ENCODE measurements at regions not wholly inside any gene's neighbourhood (a gene's known extent, or its start where the extent isn't known, plus 50 kb on each side); places are given as distances from the start of the nearest gene placed in this dataset.
"Not testable (repeated sequence)": the region's sequence is repeated elsewhere in the genome, so short reads cannot be mapped to it uniquely, and the experiment has no call there.

DNA sequence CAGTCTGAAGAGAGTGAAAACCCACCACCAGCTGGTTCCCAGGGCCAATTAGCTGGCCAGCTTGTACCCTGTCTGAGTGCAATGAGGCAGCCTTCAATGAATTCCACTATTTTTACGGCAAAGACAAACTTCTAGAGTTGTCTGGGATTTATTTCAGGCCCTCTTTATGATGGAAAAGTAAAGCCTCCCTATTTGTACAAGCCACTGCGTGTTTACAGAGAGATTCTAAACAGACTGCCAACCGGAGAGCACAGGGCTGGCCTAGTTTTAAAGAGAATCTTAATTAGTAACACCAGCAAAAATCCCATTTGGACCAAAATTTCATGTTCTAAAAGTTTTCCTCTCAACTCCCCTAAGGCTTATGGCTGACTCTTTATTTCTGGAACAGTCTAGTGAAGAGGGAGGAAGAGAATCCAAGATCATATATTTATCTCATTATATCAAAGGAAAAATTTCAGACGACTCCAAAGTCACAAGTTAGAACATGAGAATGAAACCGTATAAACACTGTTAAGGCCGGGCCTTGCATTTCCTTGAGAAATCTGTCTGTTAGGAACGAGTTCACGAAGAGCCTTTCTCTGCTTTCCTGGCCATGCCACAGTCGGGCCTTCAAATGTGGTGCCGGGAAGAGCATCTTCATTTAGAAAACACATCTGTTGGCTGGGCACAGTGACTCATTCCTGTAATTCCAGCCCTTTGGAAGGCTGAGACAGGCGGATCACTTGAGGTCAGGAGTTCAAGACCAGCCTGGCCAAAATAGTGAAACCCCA, 724.6 kb upstream of the NRP1 start:
- no peak for DNase-seq

- not testable (repeated sequence) for DNase-seq
Observed at GRCh38 chr10:34055410-34055985, 721.0 kb upstream of the NRP1 start.

- no peak for DNase-seq
Observed at GRCh38 chr10:34049887-34050286, 715.4 kb upstream of the NRP1 start.

DNA sequence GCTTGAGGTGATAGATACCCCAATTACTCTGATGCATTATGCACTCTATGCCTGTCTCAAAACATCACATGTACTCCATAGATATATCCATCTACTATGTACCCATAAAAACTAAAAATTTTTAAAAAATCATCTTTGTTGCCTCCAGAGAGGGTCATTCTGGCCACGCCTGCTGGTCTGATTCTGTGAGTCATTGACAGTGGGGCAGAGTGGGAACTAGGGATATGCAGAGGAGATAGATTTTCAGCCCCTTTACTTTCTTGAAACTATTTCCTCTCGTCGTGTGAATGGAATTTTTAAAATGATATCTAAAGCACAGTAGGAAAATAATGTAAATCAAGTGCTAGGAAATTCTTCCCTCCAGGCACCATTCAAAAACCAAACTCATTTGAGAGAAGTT, 715.0 kb upstream of the NRP1 start:
- no peak for DNase-seq

DNA sequence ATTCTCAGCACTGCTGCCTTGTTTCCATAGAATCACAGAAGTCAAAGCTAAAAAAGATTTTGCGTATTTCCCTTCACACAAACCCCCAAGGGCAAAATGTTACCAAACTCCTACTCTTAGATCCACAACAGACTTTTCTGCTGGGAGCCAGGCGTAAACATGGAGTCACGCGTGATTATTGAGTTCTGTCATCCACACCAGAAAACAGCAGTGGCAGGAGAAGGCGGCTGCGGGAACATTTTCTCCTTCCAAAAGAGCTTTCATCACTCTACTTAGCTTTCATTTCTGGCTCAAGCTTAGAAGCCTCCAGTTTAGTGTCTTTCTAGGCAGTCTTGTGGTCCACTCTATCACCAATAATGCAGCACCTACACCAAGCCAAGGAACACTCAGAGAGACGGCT, 712.9 kb upstream of the NRP1 start:
- DNase-seq = no peak

DNA sequence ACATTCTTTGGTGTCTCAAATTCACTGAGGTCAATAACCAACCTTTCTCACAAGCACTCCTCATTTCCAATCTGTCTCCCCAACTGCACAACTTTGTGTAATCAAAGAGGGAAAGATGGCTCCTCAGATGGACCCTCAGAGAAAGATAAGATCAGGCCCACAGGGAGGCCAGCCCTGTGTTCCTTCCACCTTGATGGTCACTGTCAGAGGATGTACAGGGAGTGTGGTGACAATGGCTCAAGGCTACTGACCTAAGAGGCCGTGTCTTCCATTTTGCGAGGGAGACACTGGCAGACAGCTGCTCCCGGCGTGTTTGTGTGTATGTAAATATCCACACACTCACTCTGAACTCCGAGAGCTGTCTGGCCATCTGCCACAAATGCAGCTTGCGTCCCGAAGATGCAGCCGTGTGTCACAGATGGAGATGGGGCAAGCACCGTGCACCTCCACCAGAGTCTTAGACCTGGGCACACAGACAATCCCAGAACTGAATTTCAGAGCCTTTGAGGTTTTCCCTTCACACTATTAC, 712.1 kb upstream of the NRP1 start:
- no peak for DNase-seq

DNA sequence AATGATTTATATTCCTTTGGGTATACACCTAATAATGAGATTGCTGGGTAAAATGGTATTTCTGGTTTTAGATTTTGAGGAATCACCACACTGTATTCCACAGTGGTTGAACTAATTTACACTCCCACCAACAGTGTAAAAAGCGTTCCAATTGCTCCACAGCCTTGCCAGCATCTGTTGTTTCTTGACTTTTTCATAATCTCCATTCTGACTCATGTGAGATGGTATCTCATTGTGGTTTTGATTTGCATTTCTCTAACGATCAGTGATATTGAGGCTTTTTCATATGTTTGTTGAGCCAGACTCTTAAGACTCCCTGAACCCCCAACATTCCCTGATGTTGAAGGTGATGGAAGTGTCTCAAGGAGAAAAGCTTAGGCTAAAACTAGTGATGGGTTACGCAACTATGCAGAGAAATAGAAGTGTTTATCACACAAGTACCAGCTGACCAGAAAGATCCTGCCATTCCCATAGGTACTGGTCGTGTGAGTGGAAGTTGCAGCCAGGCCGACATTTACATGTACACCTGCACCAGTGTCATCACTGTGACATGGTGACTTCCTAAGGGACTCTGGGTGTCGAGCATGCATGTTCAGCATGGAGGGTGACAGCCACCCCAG, 711.2 kb upstream of the NRP1 start:
- DNase-seq = no peak

GRCh38 chr10:34041871-34042270, 707.4 kb upstream of the NRP1 start:
- no peak for DNase-seq

DNA sequence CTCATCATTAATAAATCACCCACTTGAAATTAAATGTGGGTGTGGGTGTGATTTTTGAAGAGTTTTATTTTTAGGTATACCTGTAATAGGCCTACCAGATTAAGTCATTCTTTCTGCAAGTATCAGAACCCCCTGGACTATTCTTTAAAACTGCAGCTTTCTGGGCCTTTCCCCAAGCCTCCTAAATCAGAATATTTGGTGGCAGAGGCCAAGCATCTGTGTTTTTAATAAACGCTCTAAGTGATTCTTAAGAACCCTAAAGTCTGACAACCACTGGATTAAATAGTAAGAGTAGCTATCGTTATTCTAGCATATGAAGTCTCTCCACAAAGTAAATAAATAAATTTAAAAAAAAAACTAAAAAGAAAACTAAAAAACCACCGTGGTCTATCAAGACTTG, 703.0 kb upstream of the NRP1 start:
- no peak for DNase-seq

DNA sequence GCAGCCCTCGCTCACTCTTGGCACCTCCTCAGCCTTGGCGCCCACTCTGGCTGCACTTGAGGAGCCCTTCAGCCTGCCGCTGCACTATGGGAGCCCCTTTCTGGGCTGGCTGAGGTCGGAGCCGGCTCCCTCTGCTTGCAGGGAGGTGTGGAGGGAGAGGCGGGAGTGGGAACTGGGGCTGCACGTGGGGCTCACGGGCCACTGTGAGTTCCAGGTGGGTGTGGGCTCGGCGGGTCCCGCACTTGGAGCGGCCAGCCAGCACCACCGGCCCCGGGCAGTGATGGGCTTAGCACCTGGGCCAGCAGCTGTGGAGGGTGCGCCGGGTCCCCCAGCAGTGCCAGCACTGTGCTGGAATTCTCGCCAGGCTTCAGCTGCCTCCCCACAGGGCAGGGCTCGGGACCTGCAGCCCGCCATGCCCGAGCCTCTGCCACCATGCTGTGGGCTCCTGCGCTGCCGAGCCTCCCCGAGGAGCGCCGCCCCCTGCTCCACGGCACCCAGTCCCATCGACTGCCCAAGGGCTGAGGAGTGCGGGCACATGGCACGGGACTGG, 700.8 kb upstream of the NRP1 start:
- not testable (repeated sequence) for DNase-seq

GRCh38 chr10:34033078-34033477, 698.6 kb upstream of the NRP1 start:
- no peak for DNase-seq

DNA sequence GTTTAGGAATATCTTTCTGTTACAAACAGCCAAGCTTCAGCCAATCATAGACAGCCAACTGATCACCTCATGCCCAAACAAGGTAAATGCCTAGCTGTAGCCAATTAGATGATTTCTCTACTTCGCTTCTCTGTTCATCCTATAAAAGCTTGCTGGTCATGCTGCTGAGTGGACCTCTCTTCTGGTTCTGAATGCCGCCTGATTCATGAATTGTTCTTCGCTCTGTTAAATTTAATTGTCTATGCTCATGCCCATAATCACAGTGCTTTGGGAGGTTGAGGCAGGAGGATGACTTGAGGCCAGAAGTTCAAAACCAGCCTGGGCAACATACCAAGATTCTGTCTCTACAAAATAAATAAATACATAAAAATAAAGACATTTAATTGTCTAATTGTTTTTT, 698.1 kb upstream of the NRP1 start:
- DNase-seq = no peak

- DNase-seq = no peak
Observed at GRCh38 chr10:34031400-34031799, 696.9 kb upstream of the NRP1 start.

DNA sequence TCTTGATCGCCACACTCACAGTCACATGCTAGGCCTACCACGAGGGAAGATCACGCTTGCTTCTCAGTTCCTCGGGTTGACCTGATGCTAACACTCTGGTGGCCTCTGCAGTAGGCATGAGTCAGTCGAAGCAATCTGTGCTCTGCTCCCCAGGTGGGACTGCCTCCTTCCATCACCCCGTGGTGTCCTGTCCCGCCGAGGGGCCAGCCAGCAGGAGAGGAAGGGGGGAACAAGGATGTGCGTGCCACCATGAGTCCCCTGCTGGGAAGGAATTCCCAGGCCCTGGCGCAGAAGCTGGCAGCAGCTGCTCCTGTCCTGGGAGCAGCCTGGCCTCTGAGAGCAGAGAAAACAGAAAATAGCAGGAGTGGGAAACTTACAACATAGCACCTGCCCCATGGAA, 695.0 kb upstream of the NRP1 start:
- no peak for DNase-seq

GRCh38 chr10:34028936-34029335, 694.5 kb upstream of the NRP1 start:
- DNase-seq = no peak

DNA sequence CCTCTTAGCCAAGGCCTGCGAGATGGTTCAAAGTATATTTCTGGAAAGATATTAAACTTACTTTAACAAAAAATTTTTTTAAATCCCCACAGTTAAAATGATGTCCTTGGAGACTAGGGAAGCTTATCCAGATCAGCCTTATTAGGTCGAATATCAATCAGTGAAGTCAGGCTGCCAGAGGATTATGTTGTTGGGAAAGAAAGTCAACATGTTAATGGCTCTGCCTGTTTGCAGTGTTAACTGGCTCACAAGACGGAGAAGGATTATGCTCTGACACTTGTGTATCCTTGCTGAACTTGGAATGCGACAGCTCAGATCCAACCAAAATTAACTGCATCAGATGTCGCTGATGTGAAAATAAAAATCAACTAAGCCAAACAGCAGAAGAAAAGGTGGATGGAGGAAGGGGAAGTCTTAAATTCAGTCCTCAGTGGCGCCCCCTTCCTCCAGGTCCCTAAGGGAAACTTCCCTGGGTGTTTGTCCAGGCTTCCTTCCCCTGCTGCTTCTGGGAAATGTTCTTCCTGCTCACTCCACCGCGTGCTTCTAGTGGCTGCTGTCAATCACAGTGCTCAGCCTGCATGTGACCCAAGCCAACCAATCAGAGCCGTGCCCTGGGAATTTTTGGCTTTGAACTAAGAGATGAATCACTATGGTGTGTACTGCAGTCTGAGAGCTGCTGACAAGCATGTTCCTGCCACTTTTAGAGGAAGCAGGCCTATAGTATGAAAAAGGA, 690.4 kb upstream of the NRP1 start:
- DNase-seq = no peak

GRCh38 chr10:34024282-34024681, 689.8 kb upstream of the NRP1 start:
- DNase-seq = no peak

GRCh38 chr10:34022195-34022594, 687.7 kb upstream of the NRP1 start:
- DNase-seq = no peak

GRCh38 chr10:34018784-34019183, 684.3 kb upstream of the NRP1 start:
- no peak for DNase-seq

DNA sequence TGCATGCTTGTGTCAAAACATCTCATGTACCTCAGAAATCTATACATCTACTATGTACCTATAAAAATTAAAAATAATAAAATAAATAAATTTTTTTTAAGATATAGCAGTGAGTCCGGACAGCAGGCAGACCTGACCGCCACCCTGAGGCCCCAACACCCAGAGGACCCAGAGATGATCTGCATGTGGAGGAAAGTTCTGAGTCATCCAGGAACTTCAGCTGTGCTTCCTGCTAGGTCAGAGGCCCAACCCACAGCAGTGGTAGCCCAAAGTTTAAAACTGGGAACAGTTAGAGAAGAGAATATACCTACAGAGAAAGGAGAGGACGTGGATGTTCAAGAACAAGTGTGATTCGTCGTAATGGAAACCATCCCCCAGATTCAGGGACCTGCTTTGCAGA, 683.7 kb upstream of the NRP1 start:
- no peak for DNase-seq

DNA sequence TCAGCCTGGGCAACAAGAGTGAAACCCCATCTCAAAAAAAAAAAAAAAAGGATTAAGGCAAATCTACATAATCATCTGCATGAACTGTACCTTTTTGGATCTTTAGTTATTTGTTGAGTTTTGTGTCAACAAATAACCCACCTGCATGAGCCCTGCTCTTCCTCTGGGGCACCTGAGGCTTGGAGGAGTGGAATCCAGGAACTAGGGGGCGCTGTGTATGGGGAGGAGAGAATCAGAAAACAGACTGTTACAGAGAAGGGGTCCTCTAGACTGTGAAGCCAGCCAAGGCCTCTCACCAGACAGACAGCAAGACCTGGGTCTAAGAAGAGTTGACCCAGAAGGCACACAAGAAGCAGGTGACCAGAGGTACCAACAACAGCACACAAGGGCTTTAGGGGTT, 682.8 kb upstream of the NRP1 start:
- DNase-seq = no peak

- DNase-seq = no peak
Observed at GRCh38 chr10:34016576-34016975, 682.1 kb upstream of the NRP1 start.

GRCh38 chr10:34015700-34016099, 681.2 kb upstream of the NRP1 start:
- no peak for DNase-seq
